ENCODE measurements at regions not wholly inside any gene's neighbourhood (a gene's known extent, or its start where the extent isn't known, plus 50 kb on each side); places are given as distances from the start of the nearest gene placed in this dataset.
"Not testable (repeated sequence)": the region's sequence is repeated elsewhere in the genome, so short reads cannot be mapped to it uniquely, and the experiment has no call there.

- Mint-ChIP-seq H3K4me1 (ENCODE audit: low read depth, unreplicated experiment) (no peaks in the 10 kb centered on the region), H3K9me3 (ENCODE audit: unreplicated experiment) (no peaks in the 10 kb centered on the region), H3K4me3 (ENCODE audit: unreplicated experiment) (no peak overlapping the region), H3K27me3 (ENCODE audit: low read depth, unreplicated experiment) (no peaks in the 10 kb centered on the region), H3K27ac (ENCODE audit: unreplicated experiment) (no peak overlapping the region), H3K36me3 (ENCODE audit: low read depth, unreplicated experiment) (no peaks in the 10 kb centered on the region)
- H3K27ac ChIP-seq (ENCODE audit: low read depth, low read length) = no peak overlapping the region
- H2AFZ ChIP-seq (ENCODE audit: low read depth, low read length) = no peak overlapping the region
- TF ChIP-seq CTCF (IDR thresholded peaks at IDR 0.05; ENCODE audit: insufficient read depth, low read depth, low read length) (no peak), EZH2 (IDR thresholded peaks at IDR 0.05; ENCODE audit: insufficient read depth, low read length) (no peak)
- no peaks in the 10 kb centered on the region for H3K4me1 ChIP-seq (ENCODE audit: insufficient read depth, low read length)
- FAIRE-seq = no peak
- no peaks in the 10 kb centered on the region for H3K27me3 ChIP-seq (ENCODE audit: insufficient read depth, low read length)
- no peak overlapping the region for H3K4me2 ChIP-seq (ENCODE audit: low read length)
- no peaks in the 10 kb centered on the region for H3K36me3 ChIP-seq (ENCODE audit: insufficient read depth, low read length)
- no peaks in the 10 kb centered on the region for H3K9me3 ChIP-seq (ENCODE audit: insufficient read depth, low read depth, low read length)
- DNase-seq (ENCODE audit: low read depth) = no peak
- no peak overlapping the region for H3K4me3 ChIP-seq (ENCODE audit: insufficient read depth, low read depth, low read length)
- H4K20me1 ChIP-seq (ENCODE audit: insufficient read depth, low read length) = no peaks in the 10 kb centered on the region
- H3K79me2 ChIP-seq (ENCODE audit: insufficient read depth, low read length) = no peaks in the 10 kb centered on the region
- no peak overlapping the region for H3K9ac ChIP-seq (ENCODE audit: low read length)
Observed at GRCh38 chr10:81251457-81252115, 623.4 kb upstream of the NRG3 start.

GRCh38 chr10:81264991-81265390 lies 610.0 kb upstream of the NRG3 start:
- not testable (repeated sequence) for H3K27ac Mint-ChIP-seq (ENCODE audit: unreplicated experiment); H3K36me3 Mint-ChIP-seq (ENCODE audit: low read depth, unreplicated experiment); H3K36me3 ChIP-seq (ENCODE audit: insufficient read depth, low read length); H3K27me3 Mint-ChIP-seq (ENCODE audit: low read depth, unreplicated experiment); H3K79me2 ChIP-seq (ENCODE audit: insufficient read depth, low read length); H3K9me3 Mint-ChIP-seq (ENCODE audit: unreplicated experiment); H3K9ac ChIP-seq (ENCODE audit: low read length); H3K4me1 ChIP-seq (ENCODE audit: insufficient read depth, low read length); DNase-seq (ENCODE audit: low read depth); H3K27ac ChIP-seq (ENCODE audit: low read depth, low read length); H3K4me2 ChIP-seq (ENCODE audit: low read length); H2AFZ ChIP-seq (ENCODE audit: low read depth, low read length); H3K9me3 ChIP-seq (ENCODE audit: insufficient read depth, low read depth, low read length); FAIRE-seq; H3K4me3 ChIP-seq (ENCODE audit: insufficient read depth, low read depth, low read length); H3K4me1 Mint-ChIP-seq (ENCODE audit: low read depth, unreplicated experiment); H4K20me1 ChIP-seq (ENCODE audit: insufficient read depth, low read length); H3K27me3 ChIP-seq (ENCODE audit: insufficient read depth, low read length); H3K4me3 Mint-ChIP-seq (ENCODE audit: unreplicated experiment)

GRCh38 chr10:81270051-81270450 lies 604.9 kb upstream of the NRG3 start:
- Histone ChIP-seq H4K20me1 (ENCODE audit: insufficient read depth, low read length) (no peaks in the 10 kb centered on the region), H3K36me3 (ENCODE audit: insufficient read depth, low read length) (no peaks in the 10 kb centered on the region), H3K9me3 (ENCODE audit: insufficient read depth, low read depth, low read length) (no peaks in the 10 kb centered on the region), H2AFZ (ENCODE audit: low read depth, low read length) (no peak overlapping the region), H3K27ac (ENCODE audit: low read depth, low read length) (no peak overlapping the region), H3K4me1 (ENCODE audit: insufficient read depth, low read length) (no peaks in the 10 kb centered on the region), H3K4me2 (ENCODE audit: low read length) (no peak overlapping the region), H3K27me3 (ENCODE audit: insufficient read depth, low read length) (no peaks in the 10 kb centered on the region), H3K4me3 (ENCODE audit: insufficient read depth, low read depth, low read length) (no peak overlapping the region), H3K9ac (ENCODE audit: low read length) (no peak overlapping the region), H3K79me2 (ENCODE audit: insufficient read depth, low read length) (no peaks in the 10 kb centered on the region)
- H3K36me3 Mint-ChIP-seq (ENCODE audit: low read depth, unreplicated experiment) = no peaks in the 10 kb centered on the region
- no peak overlapping the region for H3K27ac Mint-ChIP-seq (ENCODE audit: unreplicated experiment)
- H3K4me1 Mint-ChIP-seq (ENCODE audit: low read depth, unreplicated experiment) = no peaks in the 10 kb centered on the region
- H3K4me3 Mint-ChIP-seq (ENCODE audit: unreplicated experiment) = no peak overlapping the region
- TF ChIP-seq EZH2 (IDR thresholded peaks at IDR 0.05; ENCODE audit: insufficient read depth, low read length) (no peak), CTCF (IDR thresholded peaks at IDR 0.05; ENCODE audit: insufficient read depth, low read depth, low read length) (no peak)
- DNase-seq (ENCODE audit: low read depth) (no peak), FAIRE-seq (no peak)
- no peaks in the 10 kb centered on the region for H3K9me3 Mint-ChIP-seq (ENCODE audit: unreplicated experiment)
- H3K27me3 Mint-ChIP-seq (ENCODE audit: low read depth, unreplicated experiment) = no peaks in the 10 kb centered on the region

Data from astrocyte (in vitro differentiated cells and primary cell).